ENCODE measurements at regions not wholly inside any gene's neighbourhood (a gene's known extent, or its start where the extent isn't known, plus 50 kb on each side); places are given as distances from the start of the nearest gene placed in this dataset.

GRCh38 chr18:65498605-65499004 lies 252.2 kb upstream of the CDH7 start:
- TF ChIP-seq CTCF (IDR thresholded peaks at IDR 0.05; ENCODE audit: low read depth, low read length) (no peak), POLR2A (IDR thresholded peaks at IDR 0.05; ENCODE audit: extremely low read depth, insufficient read length) (no peak), MYC (IDR thresholded peaks at IDR 0.05; ENCODE audit: low read depth, low read length) (no peak), MAX (IDR thresholded peaks at IDR 0.05; ENCODE audit: low read depth, low read length) (no peak)
